ENCODE measurements at regions not wholly inside any gene's neighbourhood (a gene's known extent, or its start where the extent isn't known, plus 50 kb on each side); places are given as distances from the start of the nearest gene placed in this dataset.
A peak's percentile ranks its signal among the peaks of the same experiment; 100 is the strongest.

GRCh38 chr4:14079601-14080000, 452.1 kb upstream of the BOD1L1 start:
- DNase-seq (ENCODE audit: extremely low read depth, low read depth, low spot score) = no peak

GRCh38 chr4:14083150-14083549, 455.6 kb upstream of the BOD1L1 start:
- no peak for DNase-seq (ENCODE audit: extremely low read depth, low read depth, low spot score)

GRCh38 chr4:14084598-14084997, 457.1 kb upstream of the BOD1L1 start:
- no peak for DNase-seq (ENCODE audit: extremely low read depth, low read depth, low spot score)

- DNase-seq (ENCODE audit: extremely low read depth, low read depth, low spot score) = no peak
Measured at GRCh38 chr4:14087459-14087858, 459.9 kb upstream of the BOD1L1 start.

- no peak for DNase-seq (ENCODE audit: extremely low read depth, low read depth, low spot score)
Measured at GRCh38 chr4:14087921-14088320, 460.4 kb upstream of the BOD1L1 start.

GRCh38 chr4:14091531-14091930, 464.0 kb upstream of the BOD1L1 start:
- no peak for DNase-seq (ENCODE audit: extremely low read depth, low read depth, low spot score)

GRCh38 chr4:14091966-14092365, 464.4 kb upstream of the BOD1L1 start:
- DNase-seq (ENCODE audit: extremely low read depth, low read depth, low spot score) = no peak

- no peak for DNase-seq (ENCODE audit: extremely low read depth, low read depth, low spot score)
Measured at GRCh38 chr4:14092741-14093140, 465.2 kb upstream of the BOD1L1 start.

GRCh38 chr4:14095831-14096230, 468.3 kb upstream of the BOD1L1 start:
- DNase-seq (ENCODE audit: extremely low read depth, low read depth, low spot score) = no peak

- no peak for DNase-seq (ENCODE audit: extremely low read depth, low read depth, low spot score)
Measured at GRCh38 chr4:14096396-14096965, 469.0 kb upstream of the BOD1L1 start.

GRCh38 chr4:14100349-14100748, 472.8 kb upstream of the BOD1L1 start:
- DNase-seq (ENCODE audit: extremely low read depth, low read depth, low spot score) = peak; percentile 9

GRCh38 chr4:14110407-14110806, 482.9 kb upstream of the BOD1L1 start:
- DNase-seq (ENCODE audit: extremely low read depth, low read depth, low spot score) = no peak

GRCh38 chr4:14111730-14112181, 484.2 kb upstream of the BOD1L1 start:
- DNase-seq (ENCODE audit: extremely low read depth, low read depth, low spot score) = no peak

- no peak for DNase-seq (ENCODE audit: extremely low read depth, low read depth, low spot score)
Measured at GRCh38 chr4:14115106-14115505, 487.6 kb upstream of the BOD1L1 start.

- DNase-seq (ENCODE audit: extremely low read depth, low read depth, low spot score) = no peak
Measured at GRCh38 chr4:14117575-14118238, 490.2 kb upstream of the BOD1L1 start.

GRCh38 chr4:14124816-14125215, 497.3 kb upstream of the BOD1L1 start:
- DNase-seq (ENCODE audit: extremely low read depth, low read depth, low spot score) = no peak

- no peak for DNase-seq (ENCODE audit: extremely low read depth, low read depth, low spot score)
Measured at GRCh38 chr4:14125375-14126129, 498.0 kb upstream of the BOD1L1 start.

- no peak for DNase-seq (ENCODE audit: extremely low read depth, low read depth, low spot score)
Measured at GRCh38 chr4:14130551-14130950, 503.0 kb upstream of the BOD1L1 start.

GRCh38 chr4:14131335-14131734, 503.8 kb upstream of the BOD1L1 start:
- no peak for DNase-seq (ENCODE audit: extremely low read depth, low read depth, low spot score)

- no peak for DNase-seq (ENCODE audit: extremely low read depth, low read depth, low spot score)
Measured at GRCh38 chr4:14132301-14132700, 504.8 kb upstream of the BOD1L1 start.

- no peak for DNase-seq (ENCODE audit: extremely low read depth, low read depth, low spot score)
Measured at GRCh38 chr4:14138106-14138505, 510.6 kb upstream of the BOD1L1 start.

- DNase-seq (ENCODE audit: extremely low read depth, low read depth, low spot score) = no peak
Measured at GRCh38 chr4:14143892-14144291, 516.4 kb upstream of the BOD1L1 start.
